Activated CD4-positive, alpha-beta T cell treated with anti-CD3 and anti-CD28 coated beads, Interleukin-2, amount 50 U/mL, for 48 hours (primary cell): ENCODE measurements at regions not wholly inside any gene's neighbourhood (a gene's known extent, or its start where the extent isn't known, plus 50 kb on each side); places are given as distances from the start of the nearest gene placed in this dataset.
"Not testable (repeated sequence)": the region's sequence is repeated elsewhere in the genome, so short reads cannot be mapped to it uniquely, and the experiment has no call there.

ENCODE experiments used
- DNase-seq, 2 experiments: peaks; one replicate each; pipeline ENCODE4 v3.0.0-alpha.2; 2020

GRCh38 chr15:91356083-91356482 is 256.0 kb downstream of the SV2B start:
- DNase-seq = no peak

GRCh38 chr15:91357011-91357410 is 257.0 kb downstream of the SV2B start:
- no peak for DNase-seq

- no peak for DNase-seq
These were observed 257.4 kb downstream of the SV2B start for GRCh38 chr15:91357486-91357885.

- no peak for DNase-seq
These were observed 258.3 kb downstream of the SV2B start for GRCh38 chr15:91358405-91358804.

- DNase-seq = not testable (repeated sequence)
These were observed 261.6 kb downstream of the SV2B start for GRCh38 chr15:91361696-91362095.

GRCh38 chr15:91366111-91366510 is 266.1 kb downstream of the SV2B start:
- no peak for DNase-seq

- DNase-seq = no peak
These were observed 268.6 kb downstream of the SV2B start for GRCh38 chr15:91368611-91369010.

GRCh38 chr15:91369823-91370222 is 269.8 kb downstream of the SV2B start:
- DNase-seq = no peak

GRCh38 chr15:91371345-91371744 is 271.3 kb downstream of the SV2B start:
- DNase-seq = not testable (repeated sequence)

- no peak for DNase-seq
These were observed 274.3 kb downstream of the SV2B start for GRCh38 chr15:91374336-91374735.

- no peak for DNase-seq
These were observed 276.0 kb downstream of the SV2B start for GRCh38 chr15:91376038-91376437.

- DNase-seq = no peak
These were observed 280.1 kb downstream of the SV2B start for GRCh38 chr15:91380114-91380513.

- DNase-seq = no peak
These were observed 283.5 kb downstream of the SV2B start for GRCh38 chr15:91383532-91383931.

- DNase-seq = no peak
These were observed 284.2 kb downstream of the SV2B start for GRCh38 chr15:91384189-91384730.

- DNase-seq = no peak
These were observed 285.3 kb downstream of the SV2B start for GRCh38 chr15:91385311-91385710.

GRCh38 chr15:91393186-91393585 is 293.1 kb downstream of the SV2B start:
- DNase-seq = no peak

- no peak for DNase-seq
These were observed 300.4 kb downstream of the SV2B start for GRCh38 chr15:91400481-91400880.

- no peak for DNase-seq
These were observed 307.3 kb downstream of the SV2B start for GRCh38 chr15:91407269-91407889.

- no peak for DNase-seq
These were observed 308.5 kb downstream of the SV2B start for GRCh38 chr15:91408476-91409076.

GRCh38 chr15:91409387-91409786 is 309.3 kb downstream of the SV2B start:
- DNase-seq = no peak

- DNase-seq = no peak
These were observed 311.5 kb downstream of the SV2B start for GRCh38 chr15:91411586-91411985.

- no peak for DNase-seq
These were observed 312.3 kb downstream of the SV2B start for GRCh38 chr15:91412138-91412928.

GRCh38 chr15:91413142-91413541 is 313.1 kb downstream of the SV2B start:
- no peak for DNase-seq

- no peak for DNase-seq
These were observed 314.1 kb downstream of the SV2B start for GRCh38 chr15:91414124-91414523.
